ENCODE measurements at regions not wholly inside any gene's neighbourhood (a gene's known extent, or its start where the extent isn't known, plus 50 kb on each side); places are given as distances from the start of the nearest gene placed in this dataset.

GRCh38 chr1:73854527-73854926 is 343.4 kb downstream of the LRRIQ3 start:
- TF ChIP-seq CREB5 (CRISPR knock-in tag; IDR thresholded peaks at IDR 0.05; ENCODE audit: low read depth) = no peak
- TF ChIP-seq TSHZ2 (CRISPR knock-in tag; IDR thresholded peaks at IDR 0.05) = no peak
- no peak for TF ChIP-seq TOX (CRISPR knock-in tag; IDR thresholded peaks at IDR 0.05; ENCODE audit: borderline replicate concordance)
- TF ChIP-seq POU6F1 (CRISPR knock-in tag; IDR thresholded peaks at IDR 0.05; ENCODE audit: borderline replicate concordance, low read depth) = no peak
- TF ChIP-seq CSRNP3 (CRISPR knock-in tag; IDR thresholded peaks at IDR 0.05) = no peak
- no peak for TF ChIP-seq PATZ1 (CRISPR knock-in tag; IDR thresholded peaks at IDR 0.05; ENCODE audit: borderline replicate concordance)
- TF ChIP-seq CSDC2 (CRISPR knock-in tag; IDR thresholded peaks at IDR 0.05) = no peak
- no peak for TF ChIP-seq ZFP30 (CRISPR knock-in tag; IDR thresholded peaks at IDR 0.05)
- TF ChIP-seq PPARA (CRISPR knock-in tag; IDR thresholded peaks at IDR 0.05; ENCODE audit: borderline replicate concordance) = no peak
